Cardiac muscle cell (in vitro differentiated cells and primary cell): ENCODE measurements at regions not wholly inside any gene's neighbourhood (a gene's known extent, or its start where the extent isn't known, plus 50 kb on each side); places are given as distances from the start of the nearest gene placed in this dataset.
"Not testable (repeated sequence)": the region's sequence is repeated elsewhere in the genome, so short reads cannot be mapped to it uniquely, and the experiment has no call there.

Source experiments
- DNase-seq, 2 donors: peaks; one replicate each; pipeline versions ENCODE4 v3.0.0 to v3.0.0-alpha.2; 2010 to 2017; ENCODE audit warnings: low read depth in 1 of 2, low spot score in 1 of 2
- H3K27ac ChIP-seq: fragments of 200-600 bp; sonication (generic); 2 replicates; pipeline ENCODE4 v1.5.1; 2016
- H3K27me3 ChIP-seq: fragments of 200-600 bp; sonication (generic); 2 replicates; pipeline ENCODE4 v1.6.0; 2016; ENCODE audit warnings: control low read depth
- H3K36me3 ChIP-seq: fragments of 200-600 bp; sonication (generic); 2 replicates; pipeline ENCODE4 v1.5.1; 2016; ENCODE audit warnings: control low read depth
- H3K4me1 ChIP-seq: fragments of 200-600 bp; sonication (generic); 2 replicates; pipeline ENCODE4 v1.8.1; 2017; ENCODE audit warnings: low read depth, mild to moderate bottlenecking, mixed run types
- H3K4me3 ChIP-seq: fragments of 200-600 bp; sonication (generic); 2 replicates; pipeline ENCODE4 v1.5.1; 2016; ENCODE audit warnings: mild to moderate bottlenecking
- H3K9me3 ChIP-seq: fragments of 200-600 bp; sonication (generic); 2 replicates; pipeline ENCODE4 v1.5.1; 2017; ENCODE audit warnings: low read depth, mild to moderate bottlenecking, control low read depth
- CTCF ChIP-seq: IDR thresholded peaks from 2 replicates; pipeline ENCODE4 v1.5.1; 2012; ENCODE audit warnings: low read depth, mild to moderate bottlenecking, low read length

GRCh38 chr12:67068761-67069450 is 200.3 kb upstream of the CAND1 start:
- Histone ChIP-seq H3K4me3 (peak overlapping the region; percentile 66), H3K27me3 (peaks cover 13% of the 10 kb centered on the region), H3K36me3 (no peaks in the 10 kb centered on the region), H3K27ac (no peak overlapping the region), H3K9me3 (no peaks in the 10 kb centered on the region), H3K4me1 (no peaks in the 10 kb centered on the region)
- TF ChIP-seq CTCF, result no peak
- DNase-seq, result peak; percentile 32 to 79

DNA sequence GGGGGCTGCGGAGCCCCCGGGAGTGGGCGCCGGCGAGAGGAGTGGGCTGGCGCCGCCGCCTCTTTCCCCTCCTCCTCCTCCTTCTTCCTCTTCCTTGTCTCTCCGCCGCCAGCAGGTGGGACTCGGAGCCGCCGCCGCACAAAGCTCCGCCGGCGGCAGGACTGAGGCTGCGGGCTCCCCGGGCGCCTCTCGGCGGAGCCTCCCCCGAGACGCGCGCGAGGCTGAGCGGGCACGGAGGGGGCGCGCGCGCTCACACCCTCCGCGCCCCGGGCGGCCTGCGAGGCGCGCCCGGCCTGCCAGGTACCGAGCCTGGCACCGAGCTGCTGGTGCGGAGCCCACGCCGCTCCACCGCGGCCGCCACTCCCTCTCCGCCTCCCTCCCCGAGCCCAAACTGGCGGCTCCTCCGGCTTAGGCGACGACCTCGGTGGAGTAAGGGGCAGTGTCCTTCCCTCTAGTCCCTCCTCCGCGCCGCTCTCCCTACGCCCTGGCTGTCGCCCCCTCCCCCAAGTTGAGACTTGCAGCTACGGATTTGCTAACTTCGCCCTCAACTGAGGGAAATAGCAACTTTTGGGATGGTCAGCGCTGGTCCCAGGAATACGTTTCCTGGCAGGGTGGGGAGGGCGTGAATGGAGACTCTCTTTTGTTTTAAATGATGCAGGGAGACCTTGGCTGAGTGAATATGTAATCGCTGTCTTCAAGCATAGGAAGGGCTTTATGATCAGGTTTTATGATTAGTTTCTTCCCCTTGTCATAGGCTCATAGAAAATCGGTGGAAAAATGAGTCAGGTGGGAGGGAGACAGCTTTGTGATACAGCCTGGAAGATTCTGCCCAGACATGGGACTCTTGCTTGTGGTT is 199.5 kb upstream of the CAND1 start:
- Histone ChIP-seq H3K27me3 (peaks cover 13% of the 10 kb centered on the region), H3K9me3 (no peaks in the 10 kb centered on the region), H3K36me3 (no peaks in the 10 kb centered on the region), H3K4me1 (no peaks in the 10 kb centered on the region), H3K27ac (no peak overlapping the region), H3K4me3 (peak overlapping the region; percentile 66)
- no peak for TF ChIP-seq CTCF
- peak; percentile 8 to 69 for DNase-seq

- Histone ChIP-seq H3K36me3 (no peaks in the 10 kb centered on the region), H3K4me1 (no peaks in the 10 kb centered on the region), H3K27ac (no peak overlapping the region), H3K4me3 (peak overlapping the region; percentile 66), H3K9me3 (no peaks in the 10 kb centered on the region), H3K27me3 (peaks cover 19% of the 10 kb centered on the region)
- DNase-seq, result no peak
- TF ChIP-seq CTCF, result no peak
Measured at GRCh38 chr12:67070307-67070600, 198.9 kb upstream of the CAND1 start.

DNA sequence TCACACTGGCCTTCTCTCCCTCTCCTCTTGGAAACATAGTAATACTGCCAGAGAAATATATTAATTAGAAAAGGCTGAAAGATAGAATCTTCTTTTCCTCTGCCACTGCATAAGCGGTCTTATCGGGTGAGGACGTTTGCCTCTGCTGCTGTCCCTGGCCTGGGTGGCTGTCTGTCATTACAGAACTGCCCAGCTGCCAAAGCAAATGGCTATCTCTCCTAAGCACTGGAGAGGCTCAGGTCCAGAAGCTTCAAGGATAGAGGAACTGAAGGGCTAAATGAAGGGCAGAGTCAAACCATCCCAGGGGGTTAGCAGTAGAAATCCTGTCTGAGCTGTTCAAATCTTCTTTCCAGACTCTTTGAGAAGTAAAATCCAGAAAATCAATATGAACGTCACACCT is 198.6 kb upstream of the CAND1 start:
- Histone ChIP-seq H3K4me1 (no peaks in the 10 kb centered on the region), H3K36me3 (no peaks in the 10 kb centered on the region), H3K4me3 (no peak overlapping the region), H3K27me3 (peaks cover 22% of the 10 kb centered on the region), H3K27ac (no peak overlapping the region), H3K9me3 (no peaks in the 10 kb centered on the region)
- DNase-seq, result no peak
- no peak for TF ChIP-seq CTCF

GRCh38 chr12:67072281-67072680 is 196.9 kb upstream of the CAND1 start:
- H3K27ac ChIP-seq, H3K36me3 ChIP-seq, H3K4me3 ChIP-seq, H3K4me1 ChIP-seq, DNase-seq, H3K9me3 ChIP-seq: not testable (repeated sequence)
- H3K27me3 ChIP-seq, result peaks cover 27% of the 10 kb centered on the region

GRCh38 chr12:67073336-67073735 is 195.8 kb upstream of the CAND1 start:
- Histone ChIP-seq H3K9me3 (no peaks in the 10 kb centered on the region), H3K36me3 (no peaks in the 10 kb centered on the region), H3K27ac (no peak overlapping the region), H3K27me3 (peaks cover 29% of the 10 kb centered on the region), H3K4me1 (no peaks in the 10 kb centered on the region), H3K4me3 (no peak overlapping the region)
- no peak for DNase-seq
- TF ChIP-seq CTCF, result no peak
